Suprapubic skin (tissue), 4 donors: ENCODE measurements at regions not wholly inside any gene's neighbourhood (a gene's known extent, or its start where the extent isn't known, plus 50 kb on each side); places are given as distances from the start of the nearest gene placed in this dataset.

Source experiments
- EP300 ChIP-seq: sonication (generic); formaldehyde crosslinking; IDR thresholded peaks from one replicate; pipeline ENCODE4 v1.6.1; 2017; ENCODE audit warnings: antibody characterized with exemption
- POLR2AphosphoS5 ChIP-seq, 3 donors: sonication (generic); formaldehyde crosslinking; IDR thresholded peaks; one replicate each; pipeline ENCODE4 v1.6.1; 2017; ENCODE audit warnings: antibody characterized with exemption in 3 of 3
- TF ChIP-seq, protein P1 (sequence below), 2 donors: fragments of 200-600 bp in 1 of 2; fragments of 450-650 bp in 1 of 2; sonication (generic) in 1 of 2; IDR thresholded peaks; one replicate each; pipeline ENCODE4 v1.5.1; 2016 to 2019; ENCODE audit warnings: antibody characterized with exemption in 2 of 2, mild to moderate bottlenecking in 1 of 2, moderate library complexity in 1 of 2

- TF ChIP-seq, protein P1, sequence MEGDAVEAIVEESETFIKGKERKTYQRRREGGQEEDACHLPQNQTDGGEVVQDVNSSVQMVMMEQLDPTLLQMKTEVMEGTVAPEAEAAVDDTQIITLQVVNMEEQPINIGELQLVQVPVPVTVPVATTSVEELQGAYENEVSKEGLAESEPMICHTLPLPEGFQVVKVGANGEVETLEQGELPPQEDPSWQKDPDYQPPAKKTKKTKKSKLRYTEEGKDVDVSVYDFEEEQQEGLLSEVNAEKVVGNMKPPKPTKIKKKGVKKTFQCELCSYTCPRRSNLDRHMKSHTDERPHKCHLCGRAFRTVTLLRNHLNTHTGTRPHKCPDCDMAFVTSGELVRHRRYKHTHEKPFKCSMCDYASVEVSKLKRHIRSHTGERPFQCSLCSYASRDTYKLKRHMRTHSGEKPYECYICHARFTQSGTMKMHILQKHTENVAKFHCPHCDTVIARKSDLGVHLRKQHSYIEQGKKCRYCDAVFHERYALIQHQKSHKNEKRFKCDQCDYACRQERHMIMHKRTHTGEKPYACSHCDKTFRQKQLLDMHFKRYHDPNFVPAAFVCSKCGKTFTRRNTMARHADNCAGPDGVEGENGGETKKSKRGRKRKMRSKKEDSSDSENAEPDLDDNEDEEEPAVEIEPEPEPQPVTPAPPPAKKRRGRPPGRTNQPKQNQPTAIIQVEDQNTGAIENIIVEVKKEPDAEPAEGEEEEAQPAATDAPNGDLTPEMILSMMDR (IDR thresholded peaks at IDR 0.05) = no peak
- TF ChIP-seq EP300 (no peak), POLR2AphosphoS5 (IDR thresholded peaks at IDR 0.05) (no peak)
Measured at GRCh38 chr4:3712112-3712805, 53.9 kb upstream of the ADRA2C start.
